GM12873 (cell line): ENCODE measurements at regions not wholly inside any gene's neighbourhood (a gene's known extent, or its start where the extent isn't known, plus 50 kb on each side); places are given as distances from the start of the nearest gene placed in this dataset.

Experiments
- TF ChIP-seq, protein P1 (sequence below): IDR thresholded peaks from 2 replicates; pipeline ENCODE4 v1.5.1; 2012; ENCODE audit warnings: low read depth, mild to moderate bottlenecking, moderate library complexity, low read length, control low read depth; ENCODE audit not compliant: insufficient read depth; ENCODE audit errors: missing control alignments

GRCh38 chr7:54629771-54630170 lies 87.6 kb downstream of the VSTM2A start:
- TF ChIP-seq, protein P1, sequence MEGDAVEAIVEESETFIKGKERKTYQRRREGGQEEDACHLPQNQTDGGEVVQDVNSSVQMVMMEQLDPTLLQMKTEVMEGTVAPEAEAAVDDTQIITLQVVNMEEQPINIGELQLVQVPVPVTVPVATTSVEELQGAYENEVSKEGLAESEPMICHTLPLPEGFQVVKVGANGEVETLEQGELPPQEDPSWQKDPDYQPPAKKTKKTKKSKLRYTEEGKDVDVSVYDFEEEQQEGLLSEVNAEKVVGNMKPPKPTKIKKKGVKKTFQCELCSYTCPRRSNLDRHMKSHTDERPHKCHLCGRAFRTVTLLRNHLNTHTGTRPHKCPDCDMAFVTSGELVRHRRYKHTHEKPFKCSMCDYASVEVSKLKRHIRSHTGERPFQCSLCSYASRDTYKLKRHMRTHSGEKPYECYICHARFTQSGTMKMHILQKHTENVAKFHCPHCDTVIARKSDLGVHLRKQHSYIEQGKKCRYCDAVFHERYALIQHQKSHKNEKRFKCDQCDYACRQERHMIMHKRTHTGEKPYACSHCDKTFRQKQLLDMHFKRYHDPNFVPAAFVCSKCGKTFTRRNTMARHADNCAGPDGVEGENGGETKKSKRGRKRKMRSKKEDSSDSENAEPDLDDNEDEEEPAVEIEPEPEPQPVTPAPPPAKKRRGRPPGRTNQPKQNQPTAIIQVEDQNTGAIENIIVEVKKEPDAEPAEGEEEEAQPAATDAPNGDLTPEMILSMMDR = no peak

DNA sequence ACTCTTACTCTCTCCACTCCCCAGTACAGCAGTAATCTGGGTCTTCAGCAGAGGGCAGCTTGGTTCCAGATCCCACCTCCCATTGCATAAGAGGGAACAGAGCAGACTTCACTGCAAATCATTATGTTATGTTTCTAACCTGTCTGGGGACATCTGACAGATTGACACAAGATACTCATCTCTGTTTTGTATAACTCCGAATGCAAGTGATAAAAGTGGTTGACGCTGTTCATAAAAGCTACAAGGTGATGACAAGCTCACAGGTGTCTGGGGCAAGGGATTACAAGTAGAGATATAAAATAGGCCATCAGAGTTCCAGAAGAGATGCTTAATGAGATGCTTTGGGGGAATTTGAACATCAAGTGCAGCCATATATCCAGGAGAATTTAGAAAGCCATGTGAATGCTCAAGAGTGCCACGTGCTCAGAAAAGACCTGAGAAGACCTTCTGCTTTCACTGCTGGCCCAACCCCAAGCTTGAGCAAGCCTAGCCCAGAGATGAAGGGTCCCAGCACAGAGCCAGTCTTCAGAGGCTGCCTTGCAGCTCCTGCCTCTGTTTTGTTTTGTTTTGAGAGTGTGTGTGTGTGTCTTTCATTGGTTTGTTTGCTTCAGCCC lies 80.6 kb downstream of the VSTM2A start:
- TF ChIP-seq, protein P1 = no peak
